Gastrocnemius medialis (tissue), 4 donors: ENCODE measurements at regions not wholly inside any gene's neighbourhood (a gene's known extent, or its start where the extent isn't known, plus 50 kb on each side); places are given as distances from the start of the nearest gene placed in this dataset.

Source experiments
- POLR2A ChIP-seq, 2 donors: fragments of 450-650 bp; IDR thresholded peaks; one replicate each; pipeline ENCODE4 v1.6.1; 2017; ENCODE audit warnings: antibody characterized with exemption in 2 of 2, mild to moderate bottlenecking in 2 of 2, moderate library complexity in 2 of 2
- TF ChIP-seq, protein P1 (sequence below), 5 experiments: fragments of 450-650 bp in 3 of 5; fragments of 200-600 bp in 2 of 5; sonication (generic) in 2 of 5; IDR thresholded peaks in 4 of 5; conservative IDR thresholded peaks in 1 of 5; 1 replicate in 4 of 5; 2 replicates in 1 of 5; pipeline ENCODE4 v1.5.1; 2016 to 2019; ENCODE audit warnings: antibody characterized with exemption in 5 of 5, mild to moderate bottlenecking in 3 of 5, moderate library complexity in 3 of 5

DNA sequence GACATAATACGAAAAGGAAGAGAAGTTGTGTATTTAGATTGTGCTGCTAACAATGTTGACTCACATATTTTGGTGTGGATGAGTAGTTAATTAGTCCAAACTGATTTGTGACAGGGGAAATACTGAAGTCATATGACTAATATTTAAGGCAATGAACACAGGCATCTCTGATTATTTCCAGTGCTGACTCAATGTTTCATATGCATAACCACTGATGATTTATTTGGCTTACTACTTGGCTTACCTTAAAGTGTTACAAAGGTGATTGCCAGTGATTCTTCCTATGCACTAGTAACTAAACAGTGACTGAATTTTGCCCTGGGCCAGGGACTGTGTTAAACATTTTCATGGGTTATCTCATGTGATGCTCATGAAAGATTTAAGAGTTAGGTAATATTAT lies 722.6 kb downstream of the METTL4 start:
- no peak for TF ChIP-seq POLR2A (IDR thresholded peaks at IDR 0.05)
- TF ChIP-seq, protein P1, sequence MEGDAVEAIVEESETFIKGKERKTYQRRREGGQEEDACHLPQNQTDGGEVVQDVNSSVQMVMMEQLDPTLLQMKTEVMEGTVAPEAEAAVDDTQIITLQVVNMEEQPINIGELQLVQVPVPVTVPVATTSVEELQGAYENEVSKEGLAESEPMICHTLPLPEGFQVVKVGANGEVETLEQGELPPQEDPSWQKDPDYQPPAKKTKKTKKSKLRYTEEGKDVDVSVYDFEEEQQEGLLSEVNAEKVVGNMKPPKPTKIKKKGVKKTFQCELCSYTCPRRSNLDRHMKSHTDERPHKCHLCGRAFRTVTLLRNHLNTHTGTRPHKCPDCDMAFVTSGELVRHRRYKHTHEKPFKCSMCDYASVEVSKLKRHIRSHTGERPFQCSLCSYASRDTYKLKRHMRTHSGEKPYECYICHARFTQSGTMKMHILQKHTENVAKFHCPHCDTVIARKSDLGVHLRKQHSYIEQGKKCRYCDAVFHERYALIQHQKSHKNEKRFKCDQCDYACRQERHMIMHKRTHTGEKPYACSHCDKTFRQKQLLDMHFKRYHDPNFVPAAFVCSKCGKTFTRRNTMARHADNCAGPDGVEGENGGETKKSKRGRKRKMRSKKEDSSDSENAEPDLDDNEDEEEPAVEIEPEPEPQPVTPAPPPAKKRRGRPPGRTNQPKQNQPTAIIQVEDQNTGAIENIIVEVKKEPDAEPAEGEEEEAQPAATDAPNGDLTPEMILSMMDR (IDR thresholded peaks at IDR 0.05 in 4 of 5, conservative IDR thresholded peaks at IDR 0.05 in 1 of 5): no peak
